KOPT-K1 (cell line): ENCODE measurements at regions not wholly inside any gene's neighbourhood (a gene's known extent, or its start where the extent isn't known, plus 50 kb on each side); places are given as distances from the start of the nearest gene placed in this dataset.

ENCODE experiments used
- H3K27ac ChIP-seq: fragments of 200-600 bp; sonication (generic); 2 replicates; pipeline ENCODE4 v1.5.1; 2016; ENCODE audit warnings: antibody characterized with exemption, mild to moderate bottlenecking, low read depth, low read length; ENCODE audit not compliant: poor library complexity, severe bottlenecking
- H3K36me3 ChIP-seq: fragments of 200-600 bp; sonication (generic); 2 replicates; pipeline ENCODE4 v1.5.1; 2017; ENCODE audit warnings: antibody characterized with exemption, mild to moderate bottlenecking, low read length, moderate library complexity; ENCODE audit not compliant: insufficient read depth
- H3K9me3 ChIP-seq: fragments of 200-600 bp; sonication (generic); 2 replicates; pipeline ENCODE4 v1.5.1; 2017; ENCODE audit warnings: antibody characterized with exemption, low read length, mild to moderate bottlenecking; ENCODE audit not compliant: insufficient read depth, poor library complexity, severe bottlenecking

DNA sequence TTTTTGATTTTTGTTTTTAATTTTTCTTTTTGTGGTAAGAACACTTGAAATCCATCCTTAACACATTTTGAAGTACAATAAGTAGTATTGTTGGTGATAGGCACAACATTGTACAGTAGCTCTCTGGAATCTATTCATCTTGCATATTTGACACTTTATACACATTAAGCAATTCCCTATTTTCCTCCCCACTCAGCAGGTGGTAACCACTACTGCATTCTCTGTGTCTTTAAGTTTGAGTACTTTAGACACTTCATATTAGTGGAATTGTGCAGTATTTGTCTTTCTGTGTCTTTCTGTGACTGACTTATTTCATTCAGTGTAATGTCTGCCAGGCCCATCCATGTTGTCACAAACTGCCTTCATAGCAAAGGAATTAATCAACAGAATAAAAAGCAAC lies 471.7 kb upstream of the CDH20 start:
- Histone ChIP-seq H3K27ac (no peak overlapping the region), H3K36me3 (no peaks in the 10 kb centered on the region), H3K9me3 (no peaks in the 10 kb centered on the region)

DNA sequence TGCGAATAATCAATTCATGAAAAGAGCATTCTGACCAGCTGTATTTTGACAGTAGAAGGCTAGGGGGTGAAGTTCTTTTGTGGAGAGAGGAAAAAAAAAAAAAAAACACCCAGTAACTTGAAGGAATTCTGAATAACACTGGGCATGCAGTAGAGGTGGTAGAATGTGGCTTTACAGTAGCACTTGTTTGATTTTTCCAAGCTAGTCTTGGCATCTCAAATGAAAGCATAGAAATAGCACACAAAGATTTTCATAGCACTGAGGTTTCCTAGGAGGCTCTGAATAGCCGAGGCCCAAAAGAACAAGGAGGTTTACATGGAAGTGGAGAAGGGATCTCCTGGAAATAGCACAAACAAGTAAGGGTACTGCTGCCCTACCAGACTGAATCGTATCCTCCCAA lies 470.2 kb upstream of the CDH20 start:
- no peaks in the 10 kb centered on the region for H3K9me3 ChIP-seq
- no peaks in the 10 kb centered on the region for H3K36me3 ChIP-seq
- H3K27ac ChIP-seq: no peak overlapping the region

DNA sequence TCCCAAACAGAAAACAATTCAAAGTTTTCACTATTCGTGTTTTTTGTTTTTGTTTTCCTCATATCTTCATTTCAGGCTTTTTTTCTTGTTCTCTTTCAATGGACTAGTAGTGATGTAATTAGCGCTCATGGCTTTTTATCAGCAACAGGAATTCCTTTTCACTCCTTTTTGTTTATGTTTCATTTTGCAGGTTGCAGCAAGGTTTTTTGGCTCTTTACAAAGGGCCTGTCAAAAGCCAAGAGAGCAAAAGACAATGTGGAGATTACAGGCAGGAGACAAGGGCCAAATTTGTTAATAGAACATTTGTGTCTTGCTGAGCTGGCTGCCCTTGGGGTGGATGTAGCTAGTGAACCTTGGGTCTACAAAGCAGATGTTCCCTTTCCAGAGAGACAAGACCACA lies 467.4 kb upstream of the CDH20 start:
- Histone ChIP-seq H3K9me3 (no peaks in the 10 kb centered on the region), H3K27ac (no peak overlapping the region), H3K36me3 (no peaks in the 10 kb centered on the region)

DNA sequence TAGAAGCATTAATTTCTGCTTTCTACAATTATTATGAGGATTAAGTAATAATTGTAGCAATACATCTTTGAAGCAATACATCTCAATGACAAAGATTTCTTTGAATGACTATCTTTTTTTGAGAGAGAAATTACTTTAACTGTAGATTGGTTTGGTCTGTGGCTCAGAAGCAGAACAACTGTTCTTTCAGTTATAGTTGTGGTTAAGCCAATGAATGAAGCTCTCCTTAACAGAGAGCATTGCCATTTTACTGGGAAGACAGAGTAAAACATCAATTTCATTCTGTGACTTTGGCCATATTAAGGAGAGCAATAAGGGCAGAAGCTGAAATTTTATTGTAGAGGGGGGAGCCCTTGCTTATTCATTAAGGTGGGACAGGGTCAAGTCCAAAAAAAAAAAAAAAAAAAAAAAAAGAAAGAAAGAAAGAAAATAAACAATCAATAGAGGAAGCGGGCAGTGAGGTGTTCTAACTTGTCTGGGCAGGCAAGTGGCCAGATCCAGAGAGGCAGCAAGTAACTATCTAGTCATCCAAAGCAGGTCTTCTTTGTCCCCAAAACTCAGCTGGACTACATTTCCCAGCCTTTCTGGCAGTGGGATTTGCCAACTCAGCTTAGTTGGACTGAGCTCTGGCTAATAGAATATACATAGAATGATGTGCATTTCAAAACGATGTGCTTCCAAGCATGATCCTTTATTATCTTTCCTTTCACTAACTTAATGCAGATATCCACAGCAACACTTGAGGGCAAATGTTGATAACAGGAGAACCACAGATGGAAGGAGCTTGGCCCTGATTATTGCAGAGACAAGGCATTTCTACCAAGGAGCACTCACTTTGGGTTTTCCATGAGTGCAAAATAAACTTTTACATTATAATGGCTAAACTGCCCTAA lies 462.7 kb upstream of the CDH20 start:
- H3K27ac ChIP-seq: no peak overlapping the region
- no peaks in the 10 kb centered on the region for H3K36me3 ChIP-seq
- H3K9me3 ChIP-seq: no peaks in the 10 kb centered on the region

DNA sequence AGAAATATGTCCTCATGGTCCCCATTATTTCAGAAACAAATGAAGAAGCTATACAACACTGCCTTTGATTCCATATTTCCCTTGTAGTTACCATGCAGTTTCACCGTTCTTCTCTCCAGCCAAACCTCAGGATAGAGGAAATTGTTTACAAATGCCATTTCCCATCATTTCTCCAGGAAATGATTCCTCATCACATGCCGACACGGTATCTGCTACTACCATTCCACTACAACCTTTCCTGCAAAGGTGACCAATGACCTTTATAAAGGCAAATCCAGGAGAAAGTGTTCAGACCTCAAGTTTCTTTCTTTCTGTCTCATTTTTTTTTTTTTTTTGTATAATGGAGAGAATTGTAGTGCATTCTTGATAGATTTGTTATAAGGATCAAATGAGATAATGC lies 460.8 kb upstream of the CDH20 start:
- Histone ChIP-seq H3K9me3 (no peaks in the 10 kb centered on the region), H3K36me3 (no peaks in the 10 kb centered on the region), H3K27ac (no peak overlapping the region)

DNA sequence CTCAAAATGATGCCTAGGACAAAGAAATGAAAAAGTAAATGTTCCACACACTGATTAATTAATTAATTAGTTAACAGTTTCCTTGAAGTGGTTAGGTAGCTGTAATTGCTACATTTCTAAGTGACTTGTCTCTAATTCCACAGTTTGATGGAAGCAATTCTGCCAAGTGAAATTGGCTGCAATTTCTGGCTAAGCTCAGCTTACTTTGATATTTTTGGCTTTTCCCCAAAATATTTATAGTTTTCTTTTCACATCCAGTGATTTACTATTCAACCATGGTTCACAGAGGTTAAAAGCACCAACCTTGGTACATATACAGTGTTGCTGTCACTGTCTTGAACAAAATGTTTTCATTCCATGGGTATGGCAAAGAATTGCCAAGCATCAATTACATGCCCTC lies 459.5 kb upstream of the CDH20 start:
- no peak overlapping the region for H3K27ac ChIP-seq
- no peaks in the 10 kb centered on the region for H3K36me3 ChIP-seq
- no peaks in the 10 kb centered on the region for H3K9me3 ChIP-seq

DNA sequence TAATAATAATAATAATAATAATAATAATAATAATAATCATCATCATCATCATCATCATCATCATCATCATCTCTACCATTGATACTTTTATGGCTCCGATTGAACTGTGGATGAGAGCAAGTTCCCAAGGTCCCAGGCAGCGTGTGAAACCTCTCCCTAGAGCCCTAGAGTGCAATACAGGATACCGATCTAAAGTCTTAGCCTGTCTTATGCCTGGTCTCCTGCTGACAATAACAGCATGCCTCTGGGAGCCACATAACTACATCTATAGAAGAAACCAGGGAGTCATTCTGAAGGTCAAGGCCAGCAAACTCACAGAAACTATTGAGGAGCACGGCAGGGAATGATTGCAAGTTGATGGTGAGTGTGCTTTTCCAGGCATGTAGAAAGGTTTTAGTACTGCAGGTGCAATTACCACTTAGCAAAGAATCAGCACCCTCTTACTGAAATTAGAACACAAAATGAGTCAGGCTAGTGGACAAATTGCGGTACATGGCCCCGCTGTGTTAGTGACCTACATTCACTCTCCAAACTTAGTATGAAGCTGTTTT lies 457.2 kb upstream of the CDH20 start:
- Histone ChIP-seq H3K9me3 (no peaks in the 10 kb centered on the region), H3K36me3 (no peaks in the 10 kb centered on the region), H3K27ac (no peak overlapping the region)

DNA sequence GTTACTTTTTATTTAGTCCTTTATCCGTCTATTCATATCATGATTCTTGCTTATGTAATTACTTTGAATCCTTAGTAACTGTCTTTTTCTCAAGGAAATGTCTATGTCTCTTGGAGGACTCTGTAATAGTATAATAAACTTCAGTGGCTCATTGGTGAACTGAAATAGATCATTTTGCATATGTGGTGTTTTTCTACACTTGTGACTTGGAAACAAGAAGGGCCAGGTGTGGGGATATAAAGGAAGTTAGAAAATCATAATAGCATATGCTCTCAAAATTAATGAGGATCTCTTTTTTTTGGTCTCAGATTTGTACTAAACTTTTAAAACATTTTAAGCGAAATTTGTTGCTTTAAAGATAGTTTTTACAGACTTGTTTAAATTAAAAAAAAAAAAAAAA lies 453.0 kb upstream of the CDH20 start:
- Histone ChIP-seq H3K27ac (no peak overlapping the region), H3K36me3 (no peaks in the 10 kb centered on the region), H3K9me3 (no peaks in the 10 kb centered on the region)

DNA sequence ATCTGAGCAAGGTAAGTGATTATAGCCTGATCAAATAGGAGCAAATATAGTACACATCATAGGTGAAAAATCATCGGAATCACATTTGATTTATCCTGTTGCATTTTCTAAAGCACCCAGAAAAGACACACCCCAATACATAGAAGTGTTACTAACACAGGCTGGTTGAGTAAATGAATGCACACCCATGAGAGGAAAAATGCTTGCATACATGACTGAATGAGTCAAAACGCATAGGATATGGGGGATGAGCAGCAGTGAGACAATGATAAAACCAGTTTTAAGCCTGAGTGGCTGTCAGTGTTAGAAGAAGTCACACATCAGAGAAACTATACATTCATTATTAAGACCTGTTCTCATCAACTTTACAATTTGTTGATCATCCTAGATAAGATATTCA lies 449.6 kb upstream of the CDH20 start:
- Histone ChIP-seq H3K27ac (no peak overlapping the region), H3K36me3 (no peaks in the 10 kb centered on the region)

DNA sequence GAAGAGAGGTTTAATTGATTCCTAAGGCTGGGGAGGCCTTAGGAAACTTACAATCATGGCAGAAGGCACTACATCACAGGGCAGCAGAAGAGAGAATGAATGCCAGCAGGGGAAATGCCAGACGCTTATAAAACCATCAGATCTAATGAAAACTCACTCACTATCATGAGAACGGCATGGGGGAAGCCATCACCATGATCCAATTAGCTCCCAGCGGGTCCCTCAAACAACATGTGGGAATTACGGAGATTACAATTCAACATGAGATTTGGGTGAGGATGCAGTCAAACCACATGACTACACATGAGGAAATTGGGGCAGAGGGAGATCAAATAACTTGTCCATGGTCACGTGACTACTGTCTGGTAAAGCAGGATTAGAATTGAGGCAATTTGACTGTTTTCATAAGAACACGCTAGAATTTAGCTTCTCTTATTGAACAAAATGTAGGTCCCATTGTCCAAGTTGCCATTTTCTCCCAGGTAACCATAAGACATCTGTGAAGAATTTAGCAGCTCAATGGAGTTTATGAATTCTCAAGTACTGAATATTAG lies 445.1 kb upstream of the CDH20 start:
- Histone ChIP-seq H3K36me3 (no peaks in the 10 kb centered on the region), H3K27ac (no peak overlapping the region), H3K9me3 (no peaks in the 10 kb centered on the region)

More for the DNA sequence above, 449.6 kb upstream of the CDH20 start:
- H3K9me3 ChIP-seq: no peaks in the 10 kb centered on the region

DNA sequence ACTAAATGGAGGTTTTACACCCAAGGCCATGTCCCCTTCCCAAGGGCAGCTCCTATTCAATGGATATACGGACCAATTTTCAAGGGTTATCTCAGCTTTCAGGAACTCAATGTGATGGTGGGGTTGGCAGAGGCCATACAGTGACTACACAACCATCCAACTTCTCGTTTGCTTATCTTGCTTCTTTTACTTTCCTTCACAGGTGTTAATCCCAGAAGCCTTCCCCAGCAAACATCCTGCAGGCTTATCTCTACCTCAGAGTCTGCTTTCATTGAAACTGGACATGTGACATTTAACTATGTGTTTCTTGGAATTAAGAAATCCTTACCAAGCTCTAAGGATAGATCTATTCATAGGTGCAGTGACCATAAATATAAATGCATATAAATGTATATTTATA lies 443.8 kb upstream of the CDH20 start:
- no peaks in the 10 kb centered on the region for H3K36me3 ChIP-seq
- no peak overlapping the region for H3K27ac ChIP-seq
- no peaks in the 10 kb centered on the region for H3K9me3 ChIP-seq

DNA sequence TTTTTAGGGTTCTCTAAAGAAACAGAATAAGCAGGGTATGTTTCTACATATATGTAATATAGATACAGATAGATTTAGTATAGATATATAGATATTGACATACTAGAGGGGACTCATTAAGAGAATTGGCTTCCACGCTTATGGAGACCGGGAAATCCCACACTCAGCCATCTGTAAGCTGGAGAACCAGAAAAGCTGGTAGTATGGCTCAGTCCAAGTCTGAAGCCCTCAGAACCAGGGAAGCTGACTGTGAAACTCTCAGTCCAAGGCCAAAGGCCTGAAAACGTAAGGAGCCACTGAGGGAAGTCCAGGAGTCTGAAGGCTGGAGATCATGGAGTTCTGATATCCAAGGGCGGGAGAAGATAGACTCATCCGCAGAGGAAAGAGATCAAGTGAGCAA lies 441.3 kb upstream of the CDH20 start:
- no peaks in the 10 kb centered on the region for H3K9me3 ChIP-seq
- H3K36me3 ChIP-seq: no peaks in the 10 kb centered on the region
- no peak overlapping the region for H3K27ac ChIP-seq

DNA sequence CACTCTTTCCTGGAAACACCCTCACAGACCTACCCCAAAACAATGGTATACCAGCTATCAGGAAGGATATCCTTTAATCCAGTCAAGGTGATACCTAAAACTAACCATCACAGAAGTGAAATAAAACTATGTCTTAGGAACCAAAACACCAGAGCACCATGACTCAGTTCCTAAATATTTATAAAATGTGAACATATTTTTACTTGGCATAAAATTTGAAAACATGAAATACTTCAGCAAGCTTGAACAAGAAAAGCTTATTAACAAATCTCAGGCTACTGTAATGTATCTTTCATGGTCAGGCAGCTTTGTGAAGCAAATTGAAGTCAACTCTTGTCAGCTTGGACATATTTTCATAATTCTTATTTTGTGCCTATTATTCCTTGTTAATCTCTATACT lies 440.8 kb upstream of the CDH20 start:
- H3K9me3 ChIP-seq: no peaks in the 10 kb centered on the region
- no peak overlapping the region for H3K27ac ChIP-seq
- H3K36me3 ChIP-seq: no peaks in the 10 kb centered on the region

DNA sequence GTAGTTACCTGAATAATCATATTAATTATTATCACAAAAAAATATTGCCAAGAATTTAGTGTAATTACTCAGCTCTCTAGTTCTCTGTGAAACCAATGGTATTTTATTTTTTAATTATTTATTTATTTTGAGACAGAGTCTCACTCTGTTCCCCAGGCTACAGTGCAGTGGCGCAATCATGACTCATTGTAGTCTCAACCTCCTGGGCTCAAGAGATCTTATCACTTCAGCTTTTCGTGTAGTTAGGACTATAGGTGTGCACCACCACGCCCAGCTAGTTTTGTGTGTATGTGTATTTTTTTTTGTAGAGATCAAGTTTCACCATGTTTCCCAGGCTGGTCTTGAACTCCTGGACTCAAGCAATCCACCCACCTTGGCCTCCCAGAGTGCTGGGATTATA lies 440.4 kb upstream of the CDH20 start:
- no peaks in the 10 kb centered on the region for H3K36me3 ChIP-seq

DNA sequence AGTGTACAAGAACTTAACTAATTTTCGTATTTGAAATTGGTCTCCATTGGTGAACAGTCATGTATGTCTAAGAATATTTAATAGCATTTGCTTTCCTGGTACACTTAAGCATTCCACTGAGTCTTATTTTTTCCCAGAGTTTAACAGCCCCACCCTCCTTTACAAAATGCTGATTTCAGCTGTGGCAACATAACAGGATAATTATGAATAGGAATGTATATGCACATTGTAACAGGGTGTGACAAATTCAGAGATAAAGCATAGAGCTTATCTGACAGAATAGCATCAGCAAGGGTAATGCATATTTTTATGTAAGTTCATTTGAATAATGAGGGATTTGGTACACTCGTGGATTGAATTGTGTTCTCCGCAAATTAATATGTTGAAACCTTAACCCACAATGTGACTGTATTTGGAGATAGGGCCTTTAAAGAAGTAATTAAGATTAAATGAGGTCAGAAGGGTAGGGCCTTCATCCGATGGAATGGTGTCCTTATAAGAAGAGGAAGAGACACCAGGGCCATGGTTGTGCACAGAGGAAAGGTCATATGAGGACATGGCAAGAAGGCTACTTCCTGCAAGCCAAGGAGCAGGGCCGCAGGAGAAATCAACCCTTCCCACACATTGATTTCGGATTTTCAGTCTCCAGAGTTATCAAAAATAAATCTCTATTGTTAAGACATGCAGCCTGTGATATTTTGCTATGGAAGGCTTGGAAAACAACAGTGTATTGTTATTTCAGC lies 439.7 kb upstream of the CDH20 start:
- Histone ChIP-seq H3K36me3 (no peaks in the 10 kb centered on the region), H3K9me3 (no peaks in the 10 kb centered on the region), H3K27ac (no peak overlapping the region)

More for the DNA sequence above, 440.4 kb upstream of the CDH20 start:
- Histone ChIP-seq H3K9me3 (no peaks in the 10 kb centered on the region), H3K27ac (no peak overlapping the region)
